ENCODE measurements at regions not wholly inside any gene's neighbourhood (a gene's known extent, or its start where the extent isn't known, plus 50 kb on each side); places are given as distances from the start of the nearest gene placed in this dataset.

DNA sequence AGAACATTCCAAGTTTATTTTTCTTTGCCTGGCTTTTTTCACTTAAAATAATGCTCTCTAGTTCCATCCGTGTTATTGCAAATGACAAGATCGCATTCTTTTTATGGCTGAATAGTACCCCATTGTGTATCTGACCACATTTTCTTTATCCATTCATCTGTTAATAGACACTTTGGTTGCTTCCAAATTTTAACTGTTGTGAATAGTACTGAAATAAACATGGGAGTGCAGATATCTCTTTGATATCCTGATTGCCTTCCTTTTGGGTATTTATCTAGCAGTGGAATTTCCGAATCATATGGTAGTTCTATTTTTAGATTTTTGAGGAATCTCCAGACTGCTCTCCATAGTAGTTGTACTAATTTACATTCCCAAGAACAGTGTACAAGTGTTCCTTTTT is 230.5 kb downstream of the FIGN start (continued):
- TF ChIP-seq ZNF281 (CRISPR knock-in tag; IDR thresholded peaks at IDR 0.05) (no peak), EMX1 (CRISPR knock-in tag; IDR thresholded peaks at IDR 0.05) (no peak), SOX15 (CRISPR knock-in tag; IDR thresholded peaks at IDR 0.05) (no peak), ZNF121 (CRISPR knock-in tag; IDR thresholded peaks at IDR 0.05) (no peak)
- TF ChIP-seq, protein P1, sequence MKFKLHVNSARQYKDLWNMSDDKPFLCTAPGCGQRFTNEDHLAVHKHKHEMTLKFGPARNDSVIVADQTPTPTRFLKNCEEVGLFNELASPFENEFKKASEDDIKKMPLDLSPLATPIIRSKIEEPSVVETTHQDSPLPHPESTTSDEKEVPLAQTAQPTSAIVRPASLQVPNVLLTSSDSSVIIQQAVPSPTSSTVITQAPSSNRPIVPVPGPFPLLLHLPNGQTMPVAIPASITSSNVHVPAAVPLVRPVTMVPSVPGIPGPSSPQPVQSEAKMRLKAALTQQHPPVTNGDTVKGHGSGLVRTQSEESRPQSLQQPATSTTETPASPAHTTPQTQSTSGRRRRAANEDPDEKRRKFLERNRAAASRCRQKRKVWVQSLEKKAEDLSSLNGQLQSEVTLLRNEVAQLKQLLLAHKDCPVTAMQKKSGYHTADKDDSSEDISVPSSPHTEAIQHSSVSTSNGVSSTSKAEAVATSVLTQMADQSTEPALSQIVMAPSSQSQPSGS (CRISPR knock-in tag; IDR thresholded peaks at IDR 0.05; ENCODE audit: borderline replicate concordance, low read depth), result no peak
- TF ChIP-seq, protein P2, sequence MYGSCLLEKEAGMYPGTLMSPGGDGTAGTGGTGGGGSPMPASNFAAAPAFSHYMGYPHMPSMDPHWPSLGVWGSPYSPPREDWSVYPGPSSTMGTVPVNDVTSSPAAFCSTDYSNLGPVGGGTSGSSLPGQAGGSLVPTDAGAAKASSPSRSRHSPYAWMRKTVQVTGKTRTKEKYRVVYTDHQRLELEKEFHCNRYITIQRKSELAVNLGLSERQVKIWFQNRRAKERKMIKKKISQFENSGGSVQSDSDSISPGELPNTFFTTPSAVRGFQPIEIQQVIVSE (CRISPR knock-in tag; IDR thresholded peaks at IDR 0.05; ENCODE audit: borderline replicate concordance), result no peak
- TF ChIP-seq, protein P3, sequence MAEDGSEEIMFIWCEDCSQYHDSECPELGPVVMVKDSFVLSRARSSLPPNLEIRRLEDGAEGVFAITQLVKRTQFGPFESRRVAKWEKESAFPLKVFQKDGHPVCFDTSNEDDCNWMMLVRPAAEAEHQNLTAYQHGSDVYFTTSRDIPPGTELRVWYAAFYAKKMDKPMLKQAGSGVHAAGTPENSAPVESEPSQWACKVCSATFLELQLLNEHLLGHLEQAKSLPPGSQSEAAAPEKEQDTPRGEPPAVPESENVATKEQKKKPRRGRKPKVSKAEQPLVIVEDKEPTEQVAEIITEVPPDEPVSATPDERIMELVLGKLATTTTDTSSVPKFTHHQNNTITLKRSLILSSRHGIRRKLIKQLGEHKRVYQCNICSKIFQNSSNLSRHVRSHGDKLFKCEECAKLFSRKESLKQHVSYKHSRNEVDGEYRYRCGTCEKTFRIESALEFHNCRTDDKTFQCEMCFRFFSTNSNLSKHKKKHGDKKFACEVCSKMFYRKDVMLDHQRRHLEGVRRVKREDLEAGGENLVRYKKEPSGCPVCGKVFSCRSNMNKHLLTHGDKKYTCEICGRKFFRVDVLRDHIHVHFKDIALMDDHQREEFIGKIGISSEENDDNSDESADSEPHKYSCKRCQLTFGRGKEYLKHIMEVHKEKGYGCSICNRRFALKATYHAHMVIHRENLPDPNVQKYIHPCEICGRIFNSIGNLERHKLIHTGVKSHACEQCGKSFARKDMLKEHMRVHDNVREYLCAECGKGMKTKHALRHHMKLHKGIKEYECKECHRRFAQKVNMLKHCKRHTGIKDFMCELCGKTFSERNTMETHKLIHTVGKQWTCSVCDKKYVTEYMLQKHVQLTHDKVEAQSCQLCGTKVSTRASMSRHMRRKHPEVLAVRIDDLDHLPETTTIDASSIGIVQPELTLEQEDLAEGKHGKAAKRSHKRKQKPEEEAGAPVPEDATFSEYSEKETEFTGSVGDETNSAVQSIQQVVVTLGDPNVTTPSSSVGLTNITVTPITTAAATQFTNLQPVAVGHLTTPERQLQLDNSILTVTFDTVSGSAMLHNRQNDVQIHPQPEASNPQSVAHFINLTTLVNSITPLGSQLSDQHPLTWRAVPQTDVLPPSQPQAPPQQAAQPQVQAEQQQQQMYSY (CRISPR knock-in tag; IDR thresholded peaks at IDR 0.05), result no peak

DNA sequence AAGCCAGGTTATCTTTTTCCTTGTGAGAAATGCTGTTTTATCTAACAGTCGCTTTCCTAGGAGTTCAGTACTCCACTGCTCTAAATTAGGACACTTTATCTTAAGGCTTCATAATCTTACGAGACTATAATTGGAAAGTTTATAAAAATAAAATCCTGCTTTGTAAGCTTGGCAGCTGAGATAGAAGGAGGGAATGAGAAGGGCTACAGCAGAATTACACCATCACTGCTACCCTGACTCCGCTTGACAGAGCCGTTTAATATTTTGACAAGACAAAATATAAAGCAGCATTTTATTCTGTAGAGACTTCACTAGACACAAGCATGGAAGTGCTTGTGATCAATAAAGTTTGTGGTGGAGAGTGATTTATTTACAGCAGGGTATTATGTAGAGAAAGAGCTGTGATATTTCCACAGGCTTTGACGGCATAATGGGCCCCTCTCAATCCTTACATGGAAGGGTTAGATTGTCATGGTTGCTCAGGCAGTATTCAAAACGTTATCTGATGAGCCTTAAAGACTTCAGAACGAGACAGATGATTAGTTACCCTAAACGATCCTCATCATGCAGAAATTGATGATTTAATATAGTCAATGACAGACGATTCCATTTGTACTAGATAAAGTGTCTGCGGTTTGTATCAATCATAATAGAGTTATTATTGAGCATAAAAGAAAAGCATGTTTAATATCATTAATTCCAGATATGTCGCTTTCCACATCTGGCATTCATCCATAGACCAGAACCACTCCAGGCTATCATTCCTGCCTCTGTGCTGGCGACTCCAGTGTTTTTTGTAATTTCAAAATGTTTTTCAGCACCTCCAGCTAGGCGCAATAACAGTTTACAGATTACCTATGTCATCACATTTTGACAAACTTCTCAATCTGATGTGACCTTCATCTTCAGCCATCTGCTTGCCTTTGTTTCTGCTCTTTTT is 242.2 kb downstream of the FIGN start:
- CTCF ChIA-PET, result no interaction called here
- peaks cover 7% of the 10 kb centered on the region; the same call in 1 of the 2 replicates for H3K36me3 Mint-ChIP-seq
- no peak overlapping the region for H3K4me3 Mint-ChIP-seq
- H3K4me1 Mint-ChIP-seq, result peaks cover 27% of the 10 kb centered on the region
- H3K27me3 Mint-ChIP-seq (ENCODE audit: low read depth), result no peaks in the 10 kb centered on the region
- POLR2A ChIA-PET, result interaction anchor here (0.5 kb wide), 1 partner anchor 1849 kb away, joined by 3 read pairs; no protein-coding TSS in a partner anchor
- peaks cover 18% of the 10 kb centered on the region for H3K9me3 Mint-ChIP-seq
- no peak overlapping the region; the same call in 1 of the 2 replicates for H3K27ac Mint-ChIP-seq
- DNase-seq (ENCODE audit: low spot score) (no peak), ATAC-seq (no peak)
- TF ChIP-seq E2F4 (CRISPR knock-in tag; IDR thresholded peaks at IDR 0.05; ENCODE audit: borderline replicate concordance, low read depth), result no peak
- TF ChIP-seq RORB (CRISPR knock-in tag; IDR thresholded peaks at IDR 0.05), result no peak
- no peak for TF ChIP-seq KAT7 (CRISPR knock-in tag; IDR thresholded peaks at IDR 0.05; ENCODE audit: borderline replicate concordance)
- no peak for TF ChIP-seq SMAD4 (CRISPR knock-in tag; IDR thresholded peaks at IDR 0.05)
- TF ChIP-seq, protein P4, sequence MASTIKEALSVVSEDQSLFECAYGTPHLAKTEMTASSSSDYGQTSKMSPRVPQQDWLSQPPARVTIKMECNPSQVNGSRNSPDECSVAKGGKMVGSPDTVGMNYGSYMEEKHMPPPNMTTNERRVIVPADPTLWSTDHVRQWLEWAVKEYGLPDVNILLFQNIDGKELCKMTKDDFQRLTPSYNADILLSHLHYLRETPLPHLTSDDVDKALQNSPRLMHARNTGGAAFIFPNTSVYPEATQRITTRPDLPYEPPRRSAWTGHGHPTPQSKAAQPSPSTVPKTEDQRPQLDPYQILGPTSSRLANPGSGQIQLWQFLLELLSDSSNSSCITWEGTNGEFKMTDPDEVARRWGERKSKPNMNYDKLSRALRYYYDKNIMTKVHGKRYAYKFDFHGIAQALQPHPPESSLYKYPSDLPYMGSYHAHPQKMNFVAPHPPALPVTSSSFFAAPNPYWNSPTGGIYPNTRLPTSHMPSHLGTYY (CRISPR knock-in tag; IDR thresholded peaks at IDR 0.05), result no peak
- TF ChIP-seq, protein P5, sequence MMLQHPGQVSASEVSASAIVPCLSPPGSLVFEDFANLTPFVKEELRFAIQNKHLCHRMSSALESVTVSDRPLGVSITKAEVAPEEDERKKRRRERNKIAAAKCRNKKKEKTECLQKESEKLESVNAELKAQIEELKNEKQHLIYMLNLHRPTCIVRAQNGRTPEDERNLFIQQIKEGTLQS (CRISPR knock-in tag; conservative IDR thresholded peaks at IDR 0.05), result no peak
- TF ChIP-seq AFF4 (CRISPR knock-in tag; IDR thresholded peaks at IDR 0.05; ENCODE audit: borderline replicate concordance), result no peak
- no peak for TF ChIP-seq SP1 (CRISPR knock-in tag; conservative IDR thresholded peaks at IDR 0.05)
- TF ChIP-seq PREB (CRISPR knock-in tag; IDR thresholded peaks at IDR 0.05; ENCODE audit: borderline replicate concordance), result no peak
- no peak for TF ChIP-seq IRF2 (CRISPR knock-in tag; IDR thresholded peaks at IDR 0.05; ENCODE audit: borderline replicate concordance, low read depth)

Data from WTC11 (cell line).